Esophagus muscularis mucosa (tissue), 4 donors: ENCODE measurements at regions not wholly inside any gene's neighbourhood (a gene's known extent, or its start where the extent isn't known, plus 50 kb on each side); places are given as distances from the start of the nearest gene placed in this dataset.

Experiments used
- DNase-seq: peaks from one replicate; pipeline ENCODE4 v3.0.0-alpha.2; 2017; ENCODE audit errors: extremely low spot score
- H3K27ac ChIP-seq, 4 donors: fragments of 200-600 bp; sonication (generic); replicated peaks in 1 of 4; 1 replicate in 3 of 4; 2 replicates in 1 of 4; pipeline ENCODE4 v1.5.1; 2016 to 2019; ENCODE audit warnings: mild to moderate bottlenecking in 1 of 4
- H3K27me3 ChIP-seq, 4 donors: fragments of 200-600 bp; sonication (generic); one replicate each; pipeline versions ENCODE4 v1.5.1 to v1.6.0; 2016 to 2019
- H3K36me3 ChIP-seq, 4 donors: fragments of 200-600 bp; sonication (generic); one replicate each; pipeline ENCODE4 v1.5.1; 2016 to 2019
- H3K4me1 ChIP-seq, 4 donors: fragments of 200-600 bp; sonication (generic); one replicate each; pipeline ENCODE4 v1.5.1; 2016 to 2019
- H3K4me3 ChIP-seq, 4 donors: fragments of 200-600 bp; sonication (generic); 1 replicate in 2 of 4; 2 replicates in 2 of 4; pipeline ENCODE4 v1.5.1; 2016 to 2019; ENCODE audit warnings: mild to moderate bottlenecking in 4 of 4, moderate library complexity in 1 of 4
- H3K9me3 ChIP-seq, 4 donors: fragments of 200-600 bp; sonication (generic); 1 replicate in 3 of 4; 2 replicates in 1 of 4; pipeline ENCODE4 v1.5.1; 2016 to 2019
- CTCF ChIP-seq, 3 experiments: fragments of 200-600 bp in 2 of 3; fragments of 450-650 bp in 1 of 3; sonication (generic) in 2 of 3; IDR thresholded peaks; one replicate each; pipeline ENCODE4 v1.5.1; 2017 to 2019; ENCODE audit warnings: antibody characterized with exemption in 3 of 3, mild to moderate bottlenecking in 2 of 3, moderate library complexity in 1 of 3
- EP300 ChIP-seq: sonication (generic); formaldehyde crosslinking; IDR thresholded peaks from one replicate; pipeline ENCODE4 v1.6.1; 2017; ENCODE audit warnings: antibody characterized with exemption
- POLR2A ChIP-seq: fragments of 450-650 bp; IDR thresholded peaks from one replicate; pipeline ENCODE4 v1.6.1; 2017; ENCODE audit warnings: antibody characterized with exemption, moderate library complexity, mild to moderate bottlenecking, low read depth
- POLR2AphosphoS5 ChIP-seq, 2 donors: sonication (generic); formaldehyde crosslinking; IDR thresholded peaks; one replicate each; pipeline ENCODE4 v1.6.1; 2017; ENCODE audit warnings: antibody characterized with exemption in 2 of 2
- WGBS: methylation state at CpG from one replicate; pipeline ENCODE4 v1.1.5; 2018; 5-methylcytosine and 5-hydroxymethylcytosine counted together
- intact Hi-C: fragments of 100-400 bp; cut with DNase I; formaldehyde crosslinking; loops from one replicate; pipeline ENCODE4 v1.15.1; 2023

GRCh38 chr11:96798445-96798844 is 408.6 kb downstream of the JRKL start:
- no peak overlapping the region for H3K4me3 ChIP-seq
- H3K36me3 ChIP-seq = no peaks in the 10 kb centered on the region
- H3K27ac ChIP-seq = no peak overlapping the region
- no peaks in the 10 kb centered on the region for H3K27me3 ChIP-seq
- no peak for DNase-seq
- WGBS = 70% methylated on average over 1 of the region's 1 CpG
- H3K9me3 ChIP-seq = no peaks in the 10 kb centered on the region
- intact Hi-C loops = no loop called here
- no peaks in the 10 kb centered on the region for H3K4me1 ChIP-seq
- TF ChIP-seq POLR2AphosphoS5 (IDR thresholded peaks at IDR 0.05) = no peak
- TF ChIP-seq CTCF (IDR thresholded peaks at IDR 0.05) = no peak
- TF ChIP-seq POLR2A = no peak
- TF ChIP-seq EP300 = no peak

- no peaks in the 10 kb centered on the region for H3K4me1 ChIP-seq
- intact Hi-C loops = no loop called here
- no peak for DNase-seq
- TF ChIP-seq POLR2AphosphoS5 (IDR thresholded peaks at IDR 0.05) = no peak
- TF ChIP-seq CTCF (IDR thresholded peaks at IDR 0.05) = no peak
- 59% methylated on average over 3 of the region's 3 CpGs for WGBS
- peaks cover 0 to 7% (median 0%) of the 10 kb centered on the region in 4 donors for H3K9me3 ChIP-seq
- H3K4me3 ChIP-seq = no peak overlapping the region
- H3K36me3 ChIP-seq = no peaks in the 10 kb centered on the region
- H3K27me3 ChIP-seq = no peaks in the 10 kb centered on the region
- H3K27ac ChIP-seq = no peak overlapping the region
Observed at GRCh38 chr11:96815236-96815635, 425.4 kb downstream of the JRKL start.

- no peak overlapping the region for H3K27ac ChIP-seq
- no peaks in the 10 kb centered on the region for H3K4me1 ChIP-seq
- WGBS = 61% methylated on average over 3 of the region's 3 CpGs
- H3K36me3 ChIP-seq = no peaks in the 10 kb centered on the region
- no peak for TF ChIP-seq POLR2AphosphoS5 (IDR thresholded peaks at IDR 0.05)
- no peak for DNase-seq
- H3K4me3 ChIP-seq = no peak overlapping the region
- peaks cover 0 to 7% (median 0%) of the 10 kb centered on the region in 4 donors for H3K9me3 ChIP-seq
- H3K27me3 ChIP-seq = no peaks in the 10 kb centered on the region
- intact Hi-C loops = no loop called here
Observed at GRCh38 chr11:96817482-96818399, 427.9 kb downstream of the JRKL start.

- WGBS = 62% methylated on average over 4 of the region's 4 CpGs
- H3K9me3 ChIP-seq = no peaks in the 10 kb centered on the region
- H3K36me3 ChIP-seq = no peaks in the 10 kb centered on the region
- no peak for DNase-seq
- H3K4me1 ChIP-seq = no peaks in the 10 kb centered on the region
- H3K4me3 ChIP-seq = no peak overlapping the region
- H3K27me3 ChIP-seq = no peaks in the 10 kb centered on the region
- TF ChIP-seq POLR2AphosphoS5 (IDR thresholded peaks at IDR 0.05) (no peak), POLR2A (no peak), CTCF (IDR thresholded peaks at IDR 0.05) (no peak), EP300 (no peak)
- no peak overlapping the region for H3K27ac ChIP-seq
- intact Hi-C loops = no loop called here
Observed at GRCh38 chr11:96827164-96827563, 437.4 kb downstream of the JRKL start.

- no peak for DNase-seq
- Histone ChIP-seq H3K4me1 (no peaks in the 10 kb centered on the region), H3K9me3 (no peaks in the 10 kb centered on the region), H3K27me3 (no peaks in the 10 kb centered on the region), H3K36me3 (no peaks in the 10 kb centered on the region), H3K27ac (no peak overlapping the region), H3K4me3 (no peak overlapping the region)
- intact Hi-C loops = no loop called here
- 90% methylated on average over 2 of the region's 2 CpGs for WGBS
- TF ChIP-seq POLR2AphosphoS5 (IDR thresholded peaks at IDR 0.05) (no peak), EP300 (no peak), POLR2A (no peak), CTCF (IDR thresholded peaks at IDR 0.05) (no peak)
Observed at GRCh38 chr11:96841792-96842191, 452.0 kb downstream of the JRKL start.
